GM13976 (cell line): ENCODE measurements at regions not wholly inside any gene's neighbourhood (a gene's known extent, or its start where the extent isn't known, plus 50 kb on each side); places are given as distances from the start of the nearest gene placed in this dataset.

Source experiments
- DNase-seq: peaks from one replicate; pipeline ENCODE4 v3.0.0; 2012; ENCODE audit warnings: low spot score
- in situ Hi-C: fragments of 300-500 bp; cut with MboI; formaldehyde crosslinking; loops from one replicate; pipeline ENCODE4 v1.12.0; 2022; ENCODE audit warnings: low sequenced_read_pairs, mixed read lengths, inconsistent platforms; ENCODE audit not compliant: unreplicated experiment
- TF ChIP-seq, protein P1 (sequence below): IDR thresholded peaks from 2 replicates; pipeline ENCODE4 v1.5.1; 2012; ENCODE audit warnings: borderline replicate concordance, mild to moderate bottlenecking; ENCODE audit not compliant: insufficient read depth; ENCODE audit errors: extremely low read depth, missing control alignments, control extremely low read depth

DNA sequence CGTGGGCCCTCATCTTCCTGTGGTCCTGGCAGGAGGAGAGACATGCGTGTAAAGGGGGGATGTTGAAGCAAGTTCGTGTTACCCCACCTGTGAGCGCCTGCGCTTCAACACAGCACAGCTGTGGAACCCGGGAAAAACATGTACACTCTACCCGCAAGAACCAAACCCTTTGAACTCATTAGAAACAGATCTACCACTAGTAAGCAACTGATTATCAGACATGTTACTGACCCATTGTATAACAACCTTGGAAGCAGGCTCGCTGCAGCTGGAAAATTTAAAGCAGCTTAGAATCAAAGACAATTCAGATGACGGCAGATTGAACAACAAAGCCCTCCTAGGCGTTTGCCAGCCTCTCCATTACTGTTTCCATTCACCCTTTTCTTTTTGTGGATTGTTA, 771.7 kb upstream of the SALL3 start:
- TF ChIP-seq, protein P1, sequence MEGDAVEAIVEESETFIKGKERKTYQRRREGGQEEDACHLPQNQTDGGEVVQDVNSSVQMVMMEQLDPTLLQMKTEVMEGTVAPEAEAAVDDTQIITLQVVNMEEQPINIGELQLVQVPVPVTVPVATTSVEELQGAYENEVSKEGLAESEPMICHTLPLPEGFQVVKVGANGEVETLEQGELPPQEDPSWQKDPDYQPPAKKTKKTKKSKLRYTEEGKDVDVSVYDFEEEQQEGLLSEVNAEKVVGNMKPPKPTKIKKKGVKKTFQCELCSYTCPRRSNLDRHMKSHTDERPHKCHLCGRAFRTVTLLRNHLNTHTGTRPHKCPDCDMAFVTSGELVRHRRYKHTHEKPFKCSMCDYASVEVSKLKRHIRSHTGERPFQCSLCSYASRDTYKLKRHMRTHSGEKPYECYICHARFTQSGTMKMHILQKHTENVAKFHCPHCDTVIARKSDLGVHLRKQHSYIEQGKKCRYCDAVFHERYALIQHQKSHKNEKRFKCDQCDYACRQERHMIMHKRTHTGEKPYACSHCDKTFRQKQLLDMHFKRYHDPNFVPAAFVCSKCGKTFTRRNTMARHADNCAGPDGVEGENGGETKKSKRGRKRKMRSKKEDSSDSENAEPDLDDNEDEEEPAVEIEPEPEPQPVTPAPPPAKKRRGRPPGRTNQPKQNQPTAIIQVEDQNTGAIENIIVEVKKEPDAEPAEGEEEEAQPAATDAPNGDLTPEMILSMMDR = no peak
- in situ Hi-C loops = no loop called here
- no peak for DNase-seq

DNA sequence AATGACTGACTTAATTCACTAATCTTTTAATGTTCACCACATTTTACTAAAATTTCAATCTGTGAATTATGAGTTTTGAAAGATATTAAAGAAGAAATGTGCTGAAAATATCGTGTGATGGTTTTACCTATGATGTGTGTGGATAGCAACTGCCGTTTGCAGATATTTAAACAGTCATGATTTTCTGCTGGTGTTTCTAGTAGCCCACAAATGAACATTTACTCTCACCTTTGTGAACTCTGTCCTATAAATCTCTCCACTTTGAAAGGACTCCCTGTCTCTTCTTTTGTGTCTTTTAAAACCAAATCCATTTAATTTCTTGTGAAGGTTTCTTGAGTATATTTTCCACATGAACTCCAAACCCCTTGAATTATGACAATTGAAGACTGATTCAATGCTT, 771.2 kb upstream of the SALL3 start:
- no peak for DNase-seq
- TF ChIP-seq, protein P1 = no peak
- in situ Hi-C loops = no loop called here

DNA sequence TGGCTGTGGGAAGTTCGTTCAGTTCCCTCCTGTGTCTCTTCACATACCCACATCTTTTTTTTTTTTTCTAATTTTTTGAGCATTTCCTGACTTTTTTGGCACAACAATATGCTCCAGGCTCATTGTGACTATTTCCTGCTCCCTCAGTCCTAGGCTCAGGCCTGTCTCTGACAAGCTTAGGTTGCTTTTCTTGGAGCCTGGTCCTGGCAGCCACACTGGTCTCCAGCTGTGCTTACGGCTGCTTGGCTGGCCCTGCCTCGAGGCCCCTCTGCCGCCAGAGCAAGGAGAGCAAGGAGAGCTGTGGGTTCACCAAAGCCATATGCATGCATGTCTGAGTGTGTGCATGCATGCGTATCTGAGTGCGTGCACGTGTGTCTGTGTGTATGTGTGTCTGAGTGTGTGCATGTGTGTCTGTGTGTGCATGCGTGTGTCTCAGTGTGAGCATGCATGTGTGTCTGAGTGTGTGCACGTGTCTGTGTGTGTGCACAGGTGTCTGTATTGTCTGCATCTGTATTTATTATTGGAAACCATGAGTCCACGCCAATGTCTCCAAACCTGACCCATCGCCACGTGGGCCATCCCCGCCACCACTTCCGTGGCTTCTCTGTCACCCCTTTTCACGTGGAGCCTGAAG, 766.1 kb upstream of the SALL3 start:
- in situ Hi-C loops = no loop called here
- no peak for DNase-seq
- TF ChIP-seq, protein P1 = no peak

DNA sequence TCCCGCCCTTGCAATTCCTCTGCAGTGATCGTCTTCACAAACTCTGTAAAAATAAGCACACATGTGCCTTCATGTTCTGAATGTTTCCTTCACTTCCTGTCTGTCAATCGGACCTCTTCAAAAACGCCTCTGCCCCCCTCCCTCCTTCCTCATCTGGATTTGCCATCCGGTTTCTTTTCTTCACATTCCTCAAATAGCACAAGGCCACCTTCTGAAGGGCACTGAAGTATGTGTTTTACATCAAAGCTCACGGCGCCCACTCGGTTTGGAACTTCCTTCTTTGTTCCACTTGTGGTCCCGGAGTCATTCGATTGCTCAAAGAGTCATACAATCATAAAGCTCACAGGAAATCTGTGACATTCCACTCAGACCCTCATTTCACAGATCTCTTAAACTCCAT, 758.1 kb upstream of the SALL3 start:
- TF ChIP-seq, protein P1 = no peak
- in situ Hi-C loops = no loop called here
- no peak for DNase-seq

DNA sequence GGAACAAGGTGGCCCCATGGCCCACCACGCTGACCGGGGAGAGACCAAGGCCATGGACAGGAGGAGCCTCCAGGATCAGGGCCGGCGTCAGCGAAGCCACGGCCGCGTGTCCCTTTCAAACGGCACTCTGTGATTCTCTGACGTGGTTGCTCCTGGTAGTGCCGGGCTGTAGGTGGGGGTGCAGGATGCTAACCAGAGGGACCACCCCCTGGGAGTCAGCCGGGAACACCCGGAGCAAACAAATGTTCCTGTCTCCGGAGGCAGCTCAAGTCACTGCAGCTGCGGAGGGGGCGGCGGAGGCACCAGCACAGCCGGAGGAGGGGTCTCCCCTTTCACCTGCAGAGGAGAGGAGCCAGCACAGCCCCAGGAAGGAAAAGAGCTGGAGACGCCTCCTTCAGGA, 750.6 kb upstream of the SALL3 start:
- DNase-seq = no peak
- TF ChIP-seq, protein P1 = no peak
- in situ Hi-C loops = no loop called here

DNA sequence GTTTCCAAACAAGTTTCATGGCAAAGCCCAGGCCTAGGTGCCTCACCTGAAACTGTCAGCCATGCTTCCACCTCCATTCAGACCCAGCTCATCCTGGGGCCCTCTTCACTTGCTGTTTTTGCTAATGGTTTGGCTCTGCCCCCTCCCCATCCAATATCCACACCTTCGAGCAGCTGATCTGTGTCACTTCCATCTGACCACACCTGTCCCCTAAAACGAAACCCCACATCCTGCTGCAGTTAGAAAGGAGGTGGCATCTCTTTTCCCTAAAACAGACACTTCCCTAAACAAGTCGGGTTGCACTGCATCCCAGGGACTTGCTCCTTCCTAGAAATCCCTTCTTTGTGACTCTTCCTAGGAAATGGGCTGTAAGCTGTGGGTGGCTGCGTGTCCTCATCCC, 748.7 kb upstream of the SALL3 start:
- TF ChIP-seq, protein P1 = no peak
- DNase-seq = no peak
- in situ Hi-C loops = no loop called here
